GM06990 (cell line): ENCODE measurements at regions not wholly inside any gene's neighbourhood (a gene's known extent, or its start where the extent isn't known, plus 50 kb on each side); places are given as distances from the start of the nearest gene placed in this dataset.

Source experiments
- DNase-seq: peaks from one replicate; pipeline ENCODE4 v3.0.0-alpha.2; 2011; ENCODE audit not compliant: insufficient read length; ENCODE audit errors: extremely low read depth
- H3K27me3 ChIP-seq: replicated peaks from 2 replicates; pipeline ENCODE4 v1.6.0; 2011; ENCODE audit warnings: low read length; ENCODE audit not compliant: control insufficient read depth, insufficient read depth
- H3K36me3 ChIP-seq: 2 replicates; pipeline ENCODE4 v1.5.1; 2011; ENCODE audit warnings: low read length; ENCODE audit not compliant: control insufficient read depth, insufficient read depth
- H3K4me3 ChIP-seq: replicated peaks from 2 replicates; pipeline ENCODE4 v1.5.1; 2011; ENCODE audit warnings: low read depth, mild to moderate bottlenecking, control low read depth, low read length
- CTCF ChIP-seq: IDR thresholded peaks from 2 replicates; pipeline ENCODE4 v1.5.1; 2011; ENCODE audit warnings: low read length, control low read depth, mild to moderate bottlenecking, inconsistent platforms; ENCODE audit not compliant: insufficient read depth, poor library complexity, severe bottlenecking

GRCh38 chr3:177665122-177665808, 468.0 kb upstream of the TBL1XR1 start:
- DNase-seq, result no peak
- Histone ChIP-seq H3K4me3 (no peak overlapping the region), H3K36me3 (no peaks in the 10 kb centered on the region), H3K27me3 (no peaks in the 10 kb centered on the region)
- TF ChIP-seq CTCF, result no peak

GRCh38 chr3:177672252-177672911, 475.1 kb upstream of the TBL1XR1 start:
- no peak for TF ChIP-seq CTCF
- DNase-seq, result no peak
- H3K27me3 ChIP-seq, result no peaks in the 10 kb centered on the region
- no peaks in the 10 kb centered on the region for H3K36me3 ChIP-seq
- no peak overlapping the region for H3K4me3 ChIP-seq

GRCh38 chr3:177673112-177673914, 476.0 kb upstream of the TBL1XR1 start:
- TF ChIP-seq CTCF, result no peak
- Histone ChIP-seq H3K4me3 (no peak overlapping the region), H3K36me3 (no peaks in the 10 kb centered on the region), H3K27me3 (no peaks in the 10 kb centered on the region)
- no peak for DNase-seq

GRCh38 chr3:177674186-177674585, 476.9 kb upstream of the TBL1XR1 start:
- no peaks in the 10 kb centered on the region for H3K27me3 ChIP-seq
- no peak for DNase-seq
- H3K4me3 ChIP-seq, result no peak overlapping the region
- no peak for TF ChIP-seq CTCF
- no peaks in the 10 kb centered on the region for H3K36me3 ChIP-seq

GRCh38 chr3:177676148-177676547, 478.9 kb upstream of the TBL1XR1 start:
- Histone ChIP-seq H3K36me3 (no peaks in the 10 kb centered on the region), H3K4me3 (no peak overlapping the region), H3K27me3 (no peaks in the 10 kb centered on the region; the same call in 1 of the 2 replicates)
- no peak for TF ChIP-seq CTCF
- no peak for DNase-seq
